Natural killer cell (primary cell): ENCODE measurements at regions not wholly inside any gene's neighbourhood (a gene's known extent, or its start where the extent isn't known, plus 50 kb on each side); places are given as distances from the start of the nearest gene placed in this dataset.

Source experiments
- ATAC-seq, 3 donors: fragments of 150-1000 bp in 2 of 3; fragments of 200-7000 bp in 1 of 3; cut with Tn5 transposase; 1 replicate in 1 of 3; 2 replicates in 2 of 3; pipeline ENCODE4 v1.10.0; 2021; ENCODE audit warnings: mild to moderate bottlenecking in 2 of 3, moderate library complexity in 2 of 3
- DNase-seq, 2 donors: peaks; one replicate each; pipeline versions ENCODE4 v3.0.0 to v3.0.0-alpha.2; 2013 to 2021; ENCODE audit warnings: mixed read lengths in 1 of 2
- H3K27ac ChIP-seq: one replicate; pipeline ENCODE4 v1.5.1; 2013; ENCODE audit warnings: mild to moderate bottlenecking, low read length
- H3K27me3 ChIP-seq: one replicate; pipeline ENCODE4 v1.6.1; 2013; ENCODE audit warnings: low read length; ENCODE audit not compliant: control insufficient read depth, insufficient read depth
- H3K36me3 ChIP-seq: one replicate; pipeline ENCODE4 v1.6.1; 2013; ENCODE audit warnings: low read length; ENCODE audit not compliant: control insufficient read depth, insufficient read depth
- H3K4me1 ChIP-seq: one replicate; pipeline ENCODE4 v1.6.1; 2013; ENCODE audit warnings: low read length; ENCODE audit not compliant: control insufficient read depth, insufficient read depth
- H3K4me3 ChIP-seq: one replicate; pipeline ENCODE4 v1.5.1; 2013; ENCODE audit warnings: low read length
- H3K9me3 ChIP-seq: one replicate; pipeline ENCODE4 v1.6.1; 2013; ENCODE audit warnings: low read length; ENCODE audit not compliant: control insufficient read depth, insufficient read depth
- H3K27ac Mint-ChIP-seq, 2 donors: one replicate each; pipeline ENCODE4 v1.8.0; 2022; ENCODE audit warnings: mild to moderate bottlenecking in 2 of 2, mixed read lengths in 2 of 2, moderate library complexity in 1 of 2
- H3K27me3 Mint-ChIP-seq, 2 donors: one replicate each; pipeline ENCODE4 v1.8.0; 2022; ENCODE audit warnings: low read depth in 2 of 2, mixed read lengths in 2 of 2
- H3K36me3 Mint-ChIP-seq: one replicate; pipeline ENCODE4 v1.8.0; 2022; ENCODE audit warnings: mixed read lengths
- H3K4me1 Mint-ChIP-seq, 2 donors: one replicate each; pipeline ENCODE4 v1.8.0; 2022; ENCODE audit warnings: mixed read lengths in 2 of 2
- H3K4me3 Mint-ChIP-seq: one replicate; pipeline ENCODE4 v1.8.0; 2022; ENCODE audit warnings: mild to moderate bottlenecking, moderate library complexity, mixed read lengths
- H3K9me3 Mint-ChIP-seq, 2 donors: one replicate each; pipeline ENCODE4 v1.8.0; 2022; ENCODE audit warnings: mixed read lengths in 2 of 2
- WGBS: methylation state at CpG from one replicate; pipeline ENCODE4 v1.1.7; 2013; ENCODE audit warnings: missing lambda C conversion rate; ENCODE audit not compliant: insufficient coverage; 5-methylcytosine and 5-hydroxymethylcytosine counted together
- intact Hi-C: fragments of 100-400 bp; cut with micrococcal nuclease; formaldehyde crosslinking; loops from one replicate; pipeline ENCODE4 v1.14.2; 2022
- TF ChIP-seq, protein P1 (sequence below): fragments of 200-600 bp; IDR thresholded peaks from one replicate; pipeline ENCODE4 v1.8.0; 2022; ENCODE audit warnings: antibody characterized with exemption

DNA sequence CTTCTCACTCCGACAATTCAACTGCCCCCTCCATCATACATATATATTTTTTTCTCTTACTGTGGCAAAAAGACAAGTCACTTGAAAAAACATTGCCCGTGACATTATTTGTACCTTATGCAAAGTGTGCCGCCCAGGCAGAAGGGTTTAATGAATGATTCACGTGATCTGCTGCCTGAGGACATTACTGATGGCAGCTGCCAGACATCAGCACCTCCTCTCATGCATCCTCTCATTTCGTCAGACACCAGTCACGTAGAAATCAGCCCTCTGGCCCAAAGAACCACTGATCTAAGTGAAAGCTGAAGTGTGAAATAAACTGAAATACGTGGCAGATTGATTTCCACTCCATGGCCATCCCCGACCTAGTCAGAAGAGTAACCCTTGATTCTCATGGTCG, 218.8 kb upstream of the PDE10A start:
- H3K27me3 Mint-ChIP-seq: peaks cover 11 to 26% of the 10 kb centered on the region in 2 donors
- intact Hi-C loops: no loop called here
- DNase-seq: no peak
- H3K27ac ChIP-seq: no peak overlapping the region
- no peaks in the 10 kb centered on the region for H3K9me3 ChIP-seq
- H3K4me1 Mint-ChIP-seq: peaks cover 10% of the 10 kb centered on the region in 2 donors
- H3K4me3 Mint-ChIP-seq: no peak overlapping the region
- peaks cover 6% of the 10 kb centered on the region for H3K4me1 ChIP-seq
- no peaks in the 10 kb centered on the region for H3K27me3 ChIP-seq
- no peak for ATAC-seq
- no peaks in the 10 kb centered on the region for H3K9me3 Mint-ChIP-seq
- no peaks in the 10 kb centered on the region for H3K36me3 Mint-ChIP-seq
- no peak overlapping the region for H3K4me3 ChIP-seq
- WGBS: 78% methylated on average over 9 of the region's 9 CpGs
- H3K27ac Mint-ChIP-seq: no peak overlapping the region
- no peaks in the 10 kb centered on the region for H3K36me3 ChIP-seq
- TF ChIP-seq, protein P1, sequence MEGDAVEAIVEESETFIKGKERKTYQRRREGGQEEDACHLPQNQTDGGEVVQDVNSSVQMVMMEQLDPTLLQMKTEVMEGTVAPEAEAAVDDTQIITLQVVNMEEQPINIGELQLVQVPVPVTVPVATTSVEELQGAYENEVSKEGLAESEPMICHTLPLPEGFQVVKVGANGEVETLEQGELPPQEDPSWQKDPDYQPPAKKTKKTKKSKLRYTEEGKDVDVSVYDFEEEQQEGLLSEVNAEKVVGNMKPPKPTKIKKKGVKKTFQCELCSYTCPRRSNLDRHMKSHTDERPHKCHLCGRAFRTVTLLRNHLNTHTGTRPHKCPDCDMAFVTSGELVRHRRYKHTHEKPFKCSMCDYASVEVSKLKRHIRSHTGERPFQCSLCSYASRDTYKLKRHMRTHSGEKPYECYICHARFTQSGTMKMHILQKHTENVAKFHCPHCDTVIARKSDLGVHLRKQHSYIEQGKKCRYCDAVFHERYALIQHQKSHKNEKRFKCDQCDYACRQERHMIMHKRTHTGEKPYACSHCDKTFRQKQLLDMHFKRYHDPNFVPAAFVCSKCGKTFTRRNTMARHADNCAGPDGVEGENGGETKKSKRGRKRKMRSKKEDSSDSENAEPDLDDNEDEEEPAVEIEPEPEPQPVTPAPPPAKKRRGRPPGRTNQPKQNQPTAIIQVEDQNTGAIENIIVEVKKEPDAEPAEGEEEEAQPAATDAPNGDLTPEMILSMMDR: no peak

DNA sequence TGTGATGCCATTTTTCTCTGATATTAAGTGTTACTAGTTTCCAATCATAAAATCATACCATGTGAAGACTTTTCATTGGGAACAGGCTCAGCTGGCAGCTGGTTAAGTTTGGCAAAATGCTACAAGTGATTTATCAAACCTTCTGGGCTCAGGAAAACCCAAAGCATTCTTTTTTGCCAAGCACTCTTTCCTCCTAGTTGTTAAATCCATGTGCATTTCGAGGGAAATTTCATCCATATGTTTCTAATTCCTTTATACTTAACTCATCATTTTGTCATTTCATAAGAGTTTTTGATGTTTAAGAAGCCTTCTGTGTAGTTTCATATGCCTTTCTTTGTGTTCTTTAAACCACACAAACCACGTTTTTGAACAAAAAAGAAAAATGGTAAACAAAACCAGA, 217.6 kb upstream of the PDE10A start:
- intact Hi-C loops: no loop called here
- peaks cover 10% of the 10 kb centered on the region in 2 donors for H3K4me1 Mint-ChIP-seq

DNA sequence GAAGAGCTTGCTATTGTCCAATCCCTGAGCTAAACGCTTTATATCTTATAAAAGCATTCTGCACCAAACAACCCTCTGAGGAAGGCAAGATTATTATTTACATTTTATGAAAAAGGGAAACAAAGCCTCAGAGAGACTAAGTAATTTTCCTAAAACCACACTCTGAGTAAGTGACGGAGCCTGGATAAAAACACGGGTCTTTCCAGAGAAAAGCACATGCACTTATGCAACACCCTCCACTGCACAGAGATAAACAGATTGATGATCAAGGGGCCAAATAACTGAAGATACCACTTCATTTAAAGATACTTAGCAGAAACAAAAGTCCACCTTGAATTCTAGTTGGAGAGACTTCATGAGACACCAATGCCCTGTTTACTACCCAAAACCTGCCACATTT, 214.7 kb upstream of the PDE10A start:
- DNase-seq: no peak
- H3K9me3 Mint-ChIP-seq: no peaks in the 10 kb centered on the region
- no peaks in the 10 kb centered on the region for H3K27me3 ChIP-seq
- intact Hi-C loops: no loop called here
- H3K4me3 Mint-ChIP-seq: no peak overlapping the region
- peaks cover 12 to 34% of the 10 kb centered on the region in 2 donors for H3K27me3 Mint-ChIP-seq
- H3K4me3 ChIP-seq: no peak overlapping the region
- 81% methylated on average over 2 of the region's 3 CpGs for WGBS
- no peaks in the 10 kb centered on the region for H3K4me1 ChIP-seq
- no peaks in the 10 kb centered on the region for H3K9me3 ChIP-seq
- ATAC-seq: no peak
- no peaks in the 10 kb centered on the region for H3K36me3 ChIP-seq
- no peak overlapping the region for H3K27ac Mint-ChIP-seq
- H3K36me3 Mint-ChIP-seq: no peaks in the 10 kb centered on the region
- H3K4me1 Mint-ChIP-seq: no peaks in the 10 kb centered on the region
- no peak overlapping the region for H3K27ac ChIP-seq
- TF ChIP-seq, protein P1: no peak

More for the DNA sequence above, 217.6 kb upstream of the PDE10A start:
- no CpG with 5 or more reads among the region's 2 CpGs for WGBS
- Histone ChIP-seq H3K27me3 (no peaks in the 10 kb centered on the region), H3K4me3 (no peak overlapping the region), H3K27ac (no peak overlapping the region), H3K9me3 (no peaks in the 10 kb centered on the region), H3K36me3 (no peaks in the 10 kb centered on the region), H3K4me1 (peaks cover 6% of the 10 kb centered on the region)
- H3K9me3 Mint-ChIP-seq: no peaks in the 10 kb centered on the region
- no peak overlapping the region for H3K27ac Mint-ChIP-seq
- H3K36me3 Mint-ChIP-seq: no peaks in the 10 kb centered on the region
- no peak for ATAC-seq
- DNase-seq: no peak
- H3K27me3 Mint-ChIP-seq: peaks cover 11 to 26% of the 10 kb centered on the region in 2 donors
- H3K4me3 Mint-ChIP-seq: no peak overlapping the region
- TF ChIP-seq, protein P1: no peak

DNA sequence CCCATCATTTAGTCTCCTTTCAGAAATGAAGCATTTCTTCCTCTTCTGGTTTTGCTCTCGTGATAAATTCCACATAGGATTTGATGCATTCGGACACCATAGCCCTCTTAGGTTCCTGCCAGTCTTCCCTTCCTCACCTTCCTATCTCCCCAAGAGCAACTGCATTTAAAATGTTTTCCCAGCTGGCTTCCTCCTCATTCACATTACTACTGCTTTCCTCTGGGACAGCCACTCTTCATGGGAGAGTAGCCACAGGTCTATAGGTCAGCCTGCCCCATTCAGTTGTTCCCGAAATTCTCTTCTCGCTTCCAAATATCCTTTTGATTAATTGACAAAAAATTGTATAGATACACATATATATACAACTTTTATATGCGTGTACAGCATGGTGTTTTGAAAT, 214.2 kb upstream of the PDE10A start:
- intact Hi-C loops: no loop called here
- no peak for DNase-seq

More for the DNA sequence above, 214.2 kb upstream of the PDE10A start:
- Histone ChIP-seq H3K4me3 (no peak overlapping the region), H3K4me1 (no peaks in the 10 kb centered on the region), H3K27ac (no peak overlapping the region), H3K27me3 (no peaks in the 10 kb centered on the region), H3K9me3 (no peaks in the 10 kb centered on the region), H3K36me3 (no peaks in the 10 kb centered on the region)
- ATAC-seq: no peak
- Mint-ChIP-seq H3K4me3 (no peak overlapping the region), H3K36me3 (no peaks in the 10 kb centered on the region), H3K9me3 (no peaks in the 10 kb centered on the region), H3K4me1 (no peaks in the 10 kb centered on the region), H3K27me3 (peaks cover 12 to 31% of the 10 kb centered on the region in 2 donors), H3K27ac (no peak overlapping the region)
- TF ChIP-seq, protein P1: no peak
- WGBS: 50% methylated on average over 2 of the region's 5 CpGs
